H1 (cell line): ENCODE measurements at regions not wholly inside any gene's neighbourhood (a gene's known extent, or its start where the extent isn't known, plus 50 kb on each side); places are given as distances from the start of the nearest gene placed in this dataset.

Experiments
- EGR1 ChIP-seq: IDR thresholded peaks from 2 replicates; pipeline ENCODE4 v1.6.1; 2011; ENCODE audit warnings: low read depth, low read length, borderline replicate concordance
- EP300 ChIP-seq, 2 experiments: IDR thresholded peaks; 1 replicate in 1 of 2; 2 replicates in 1 of 2; pipeline ENCODE4 v1.6.1; 2011 to 2012; ENCODE audit warnings: low read depth in 2 of 2, low read length in 2 of 2, mild to moderate bottlenecking in 2 of 2, borderline replicate concordance in 1 of 2, inconsistent platforms in 1 of 2, moderate library complexity in 1 of 2
- EZH2 ChIP-seq: fragments of 200-600 bp; sonication (generic); IDR thresholded peaks from 2 replicates; pipeline ENCODE4 v1.7.1; 2012; ENCODE audit warnings: low read depth, mild to moderate bottlenecking, moderate library complexity, low read length, inconsistent platforms; ENCODE audit not compliant: severe bottlenecking
- GABPA ChIP-seq: IDR thresholded peaks from 2 replicates; pipeline ENCODE4 v1.6.1; 2011; ENCODE audit warnings: mild to moderate bottlenecking, low read length, moderate library complexity, borderline replicate concordance; ENCODE audit not compliant: insufficient read depth
- MAFK ChIP-seq: IDR thresholded peaks from 2 replicates; pipeline ENCODE4 v1.6.1; 2012; ENCODE audit warnings: low read depth, mild to moderate bottlenecking, improper control_type of control experiment, low read length
- TBP ChIP-seq: IDR thresholded peaks from 2 replicates; pipeline ENCODE4 v1.6.1; 2011; ENCODE audit warnings: low read depth, low read length, improper control_type of control experiment
- ZNF274 ChIP-seq: IDR thresholded peaks from 2 replicates; pipeline ENCODE4 v1.7.0; 2012; ENCODE audit warnings: low read length, borderline replicate concordance; ENCODE audit errors: extremely low read depth
- TF ChIP-seq, protein P1 (sequence below), 3 experiments: IDR thresholded peaks; 1 replicate in 2 of 3; 2 replicates in 1 of 3; pipeline versions ENCODE4 v1.5.1 to v1.6.1; 2011; ENCODE audit warnings: low read length in 3 of 3, mild to moderate bottlenecking in 3 of 3, inconsistent platforms in 2 of 3, low read depth in 1 of 3, moderate library complexity in 1 of 3; ENCODE audit not compliant: insufficient read depth in 1 of 3; ENCODE audit errors: control extremely low read depth in 1 of 3

DNA sequence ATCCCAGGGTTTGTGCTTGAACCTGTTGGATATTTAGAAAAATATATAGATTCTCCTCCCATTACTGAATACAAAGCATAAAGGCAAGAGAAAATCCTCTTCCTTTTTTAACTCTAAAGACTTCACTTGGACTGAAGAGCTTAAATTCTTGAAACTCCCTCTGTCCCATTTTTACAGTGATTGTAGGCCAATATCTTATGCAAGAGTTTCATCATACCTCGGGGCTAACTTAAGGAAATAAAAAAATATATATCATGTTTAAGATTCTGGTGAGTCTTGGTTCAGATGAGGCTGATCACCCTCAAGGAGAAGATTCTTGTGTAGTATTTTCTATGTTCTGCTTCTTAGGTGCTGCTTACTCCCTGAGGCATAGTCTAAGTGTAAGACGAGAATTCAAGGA is 1449.6 kb downstream of the C4orf33 start:
- TF ChIP-seq EZH2 (no peak), TBP (no peak), EP300 (IDR thresholded peaks at IDR 0.05; ENCODE audit: borderline replicate concordance in 1 of 2, low read depth in 2 of 2, low read length in 2 of 2) (no peak), EGR1 (no peak), MAFK (no peak), ZNF274 (no peak), GABPA (no peak)
- TF ChIP-seq, protein P1, sequence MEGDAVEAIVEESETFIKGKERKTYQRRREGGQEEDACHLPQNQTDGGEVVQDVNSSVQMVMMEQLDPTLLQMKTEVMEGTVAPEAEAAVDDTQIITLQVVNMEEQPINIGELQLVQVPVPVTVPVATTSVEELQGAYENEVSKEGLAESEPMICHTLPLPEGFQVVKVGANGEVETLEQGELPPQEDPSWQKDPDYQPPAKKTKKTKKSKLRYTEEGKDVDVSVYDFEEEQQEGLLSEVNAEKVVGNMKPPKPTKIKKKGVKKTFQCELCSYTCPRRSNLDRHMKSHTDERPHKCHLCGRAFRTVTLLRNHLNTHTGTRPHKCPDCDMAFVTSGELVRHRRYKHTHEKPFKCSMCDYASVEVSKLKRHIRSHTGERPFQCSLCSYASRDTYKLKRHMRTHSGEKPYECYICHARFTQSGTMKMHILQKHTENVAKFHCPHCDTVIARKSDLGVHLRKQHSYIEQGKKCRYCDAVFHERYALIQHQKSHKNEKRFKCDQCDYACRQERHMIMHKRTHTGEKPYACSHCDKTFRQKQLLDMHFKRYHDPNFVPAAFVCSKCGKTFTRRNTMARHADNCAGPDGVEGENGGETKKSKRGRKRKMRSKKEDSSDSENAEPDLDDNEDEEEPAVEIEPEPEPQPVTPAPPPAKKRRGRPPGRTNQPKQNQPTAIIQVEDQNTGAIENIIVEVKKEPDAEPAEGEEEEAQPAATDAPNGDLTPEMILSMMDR (IDR thresholded peaks at IDR 0.05; ENCODE audit: control extremely low read depth in 1 of 3, insufficient read depth in 1 of 3, low read depth in 1 of 3, low read length in 3 of 3), result no peak
